ENCODE measurements at regions not wholly inside any gene's neighbourhood (a gene's known extent, or its start where the extent isn't known, plus 50 kb on each side); places are given as distances from the start of the nearest gene placed in this dataset.

GRCh38 chr6:156560476-156560875 is 216.7 kb upstream of the ARID1B start:
- no peak overlapping the region for H2AFZ ChIP-seq (replicated peaks; ENCODE audit: low read length, poor library complexity)
- no peak overlapping the region for H2BK15ac ChIP-seq (ENCODE audit: low read depth, low read length)
- no peak overlapping the region for H3K27ac ChIP-seq (ENCODE audit: insufficient read depth, low read length)
- H3K79me1 ChIP-seq (ENCODE audit: low read depth in 1 of 2, low read length in 2 of 2): no peaks in the 10 kb centered on the region
- H3K9me1 ChIP-seq (ENCODE audit: insufficient read depth, low read length): no peaks in the 10 kb centered on the region
- TF ChIP-seq RFX5 (IDR thresholded peaks at IDR 0.05; ENCODE audit: low read depth, low read length): no peak
- no peak for TF ChIP-seq FOS (IDR thresholded peaks at IDR 0.05; ENCODE audit: low read depth, low read length)
- TF ChIP-seq MAFK (IDR thresholded peaks at IDR 0.05; ENCODE audit: low read depth, low read length): no peak
- no peak for TF ChIP-seq MAZ (IDR thresholded peaks at IDR 0.05; ENCODE audit: borderline replicate concordance, low read depth, low read length)
- no peak for TF ChIP-seq USF2 (IDR thresholded peaks at IDR 0.05; ENCODE audit: low read depth, low read length)
- no peak for TF ChIP-seq NFE2L2 (IDR thresholded peaks at IDR 0.05; ENCODE audit: low read depth, low read length)
- TF ChIP-seq RCOR1 (IDR thresholded peaks at IDR 0.05; ENCODE audit: insufficient replicate concordance, low read length): no peak
- TF ChIP-seq, protein P1, sequence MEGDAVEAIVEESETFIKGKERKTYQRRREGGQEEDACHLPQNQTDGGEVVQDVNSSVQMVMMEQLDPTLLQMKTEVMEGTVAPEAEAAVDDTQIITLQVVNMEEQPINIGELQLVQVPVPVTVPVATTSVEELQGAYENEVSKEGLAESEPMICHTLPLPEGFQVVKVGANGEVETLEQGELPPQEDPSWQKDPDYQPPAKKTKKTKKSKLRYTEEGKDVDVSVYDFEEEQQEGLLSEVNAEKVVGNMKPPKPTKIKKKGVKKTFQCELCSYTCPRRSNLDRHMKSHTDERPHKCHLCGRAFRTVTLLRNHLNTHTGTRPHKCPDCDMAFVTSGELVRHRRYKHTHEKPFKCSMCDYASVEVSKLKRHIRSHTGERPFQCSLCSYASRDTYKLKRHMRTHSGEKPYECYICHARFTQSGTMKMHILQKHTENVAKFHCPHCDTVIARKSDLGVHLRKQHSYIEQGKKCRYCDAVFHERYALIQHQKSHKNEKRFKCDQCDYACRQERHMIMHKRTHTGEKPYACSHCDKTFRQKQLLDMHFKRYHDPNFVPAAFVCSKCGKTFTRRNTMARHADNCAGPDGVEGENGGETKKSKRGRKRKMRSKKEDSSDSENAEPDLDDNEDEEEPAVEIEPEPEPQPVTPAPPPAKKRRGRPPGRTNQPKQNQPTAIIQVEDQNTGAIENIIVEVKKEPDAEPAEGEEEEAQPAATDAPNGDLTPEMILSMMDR (conservative IDR thresholded peaks at IDR 0.05; ENCODE audit: low read depth, low read length): no peak
- no peak for TF ChIP-seq CHD1 (IDR thresholded peaks at IDR 0.05; ENCODE audit: low read depth, low read length)
- TF ChIP-seq SMC3 (IDR thresholded peaks at IDR 0.05; ENCODE audit: low read depth, low read length): no peak
- TF ChIP-seq CEBPB (IDR thresholded peaks at IDR 0.05; ENCODE audit: low read depth, low read length): no peak
- no peaks in the 10 kb centered on the region for H3K4me1 ChIP-seq (ENCODE audit: control insufficient read depth, insufficient read depth, low read length)
- POLR2A ChIA-PET (ENCODE audit: unreplicated experiment): no interaction called here
- no peak overlapping the region for H2BK120ac ChIP-seq (ENCODE audit: low read depth, low read length)
- H3K23ac ChIP-seq (ENCODE audit: low read depth, low read length): no peak overlapping the region
- no peak overlapping the region for H3K14ac ChIP-seq (replicated peaks; ENCODE audit: low read depth, low read length)
- no peak overlapping the region for H3K56ac ChIP-seq (ENCODE audit: extremely low read depth, insufficient read depth, low read length)
- H3K18ac ChIP-seq (ENCODE audit: low read depth, low read length): no peak overlapping the region
- no peak overlapping the region for H2AK5ac ChIP-seq (ENCODE audit: low read depth, low read length)
- no peak overlapping the region for H4K8ac ChIP-seq (ENCODE audit: low read depth in 2 of 2, low read length in 2 of 2)
- H3K4me3 ChIP-seq (ENCODE audit: insufficient read depth, low read depth, low read length): no peak overlapping the region
- intact Hi-C loops (cut with micrococcal nuclease) (loop anchor here (5.0 to 10.0 kb wide), 3 partner anchors 384 to 1236 kb away; no protein-coding TSS in a partner anchor), in situ Hi-C loops (cut with MboI; ENCODE audit: low sequenced_read_pairs) (loop anchor here (10.0 to 25.0 kb wide), 4 partner anchors 202 to 1223 kb away; no protein-coding TSS in a partner anchor), dilution Hi-C loops (cut with HindIII; ENCODE audit: low sequenced_read_pairs, unreplicated experiment) (no loop called here)
- H2BK20ac ChIP-seq (ENCODE audit: low read depth, low read length): no peak overlapping the region
- BruUV-seq (replicated peaks): no TSS peak
- H3K9ac ChIP-seq (ENCODE audit: low read depth, low read length): no peak overlapping the region
- H3K4me2 ChIP-seq (ENCODE audit: low read depth, low read length): no peak overlapping the region
- CTCF ChIA-PET: no interaction called here
- DNase-seq (no peak), ATAC-seq (ENCODE audit: low read depth) (no peak)
- no peaks in the 10 kb centered on the region for H3K36me3 ChIP-seq (ENCODE audit: control insufficient read depth, insufficient read depth, low read length)
- H3K27me3 ChIP-seq (ENCODE audit: control insufficient read depth, insufficient read depth, low read length): no peaks in the 10 kb centered on the region
- H2BK5ac ChIP-seq (ENCODE audit: low read depth, low read length, poor library complexity, severe bottlenecking): no peak overlapping the region
- no peak overlapping the region for H3K4ac ChIP-seq (ENCODE audit: low read depth, low read length)
- no peaks in the 10 kb centered on the region for H4K20me1 ChIP-seq (ENCODE audit: insufficient read depth, low read length)
- H2AK9ac ChIP-seq (replicated peaks; ENCODE audit: low read depth, low read length, poor library complexity): no peak overlapping the region
- H3K9me3 ChIP-seq (ENCODE audit: control insufficient read depth, insufficient read depth, low read length): peaks cover 5% of the 10 kb centered on the region; the same call in 1 of the 2 replicates
- no peak overlapping the region for H4K5ac ChIP-seq (ENCODE audit: low read depth, low read length)
- no peak overlapping the region for H4K91ac ChIP-seq (ENCODE audit: insufficient read depth, low read depth, low read length)
